Stimulated activated CD4-positive, alpha-beta T cell treated with anti-CD3 and anti-CD28 coated beads, Interleukin-1b, Interleukin-23, amount 100 ng/mL, for 24 hours (primary cell): ENCODE measurements at regions not wholly inside any gene's neighbourhood (a gene's known extent, or its start where the extent isn't known, plus 50 kb on each side); places are given as distances from the start of the nearest gene placed in this dataset.
"Not testable (repeated sequence)": the region's sequence is repeated elsewhere in the genome, so short reads cannot be mapped to it uniquely, and the experiment has no call there.

ENCODE experiments used
- DNase-seq, 4 experiments: peaks; one replicate each; pipeline ENCODE4 v3.0.0-alpha.2; 2020; ENCODE audit warnings: low read depth in 4 of 4, low spot score in 1 of 4

GRCh38 chr4:86413426-86413825 lies 53.6 kb upstream of the MAPK10 start:
- not testable (repeated sequence) for DNase-seq

- DNase-seq: no peak
Observed at GRCh38 chr4:86414686-86415085, 54.8 kb upstream of the MAPK10 start.

DNA sequence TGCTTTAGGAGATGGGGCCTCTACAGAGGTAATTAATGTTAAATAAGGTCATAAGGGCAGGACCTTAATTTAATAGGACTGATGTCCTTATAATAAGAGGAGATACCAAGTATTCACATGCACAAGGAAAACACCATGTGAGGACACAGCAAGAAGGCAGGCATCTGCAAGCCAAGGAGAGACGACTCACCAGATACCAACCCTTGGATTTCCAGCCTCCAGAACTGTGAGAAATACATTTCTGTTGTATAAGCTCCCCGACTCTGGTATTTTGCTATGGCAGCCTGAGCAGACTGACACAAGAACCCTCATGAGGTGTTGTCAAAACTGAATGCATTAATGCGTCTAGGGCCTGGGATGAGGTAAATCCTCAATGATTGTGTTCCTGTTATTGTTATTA lies 56.2 kb upstream of the MAPK10 start:
- no peak for DNase-seq

GRCh38 chr4:86421461-86421860 lies 61.6 kb upstream of the MAPK10 start:
- no peak for DNase-seq

DNA sequence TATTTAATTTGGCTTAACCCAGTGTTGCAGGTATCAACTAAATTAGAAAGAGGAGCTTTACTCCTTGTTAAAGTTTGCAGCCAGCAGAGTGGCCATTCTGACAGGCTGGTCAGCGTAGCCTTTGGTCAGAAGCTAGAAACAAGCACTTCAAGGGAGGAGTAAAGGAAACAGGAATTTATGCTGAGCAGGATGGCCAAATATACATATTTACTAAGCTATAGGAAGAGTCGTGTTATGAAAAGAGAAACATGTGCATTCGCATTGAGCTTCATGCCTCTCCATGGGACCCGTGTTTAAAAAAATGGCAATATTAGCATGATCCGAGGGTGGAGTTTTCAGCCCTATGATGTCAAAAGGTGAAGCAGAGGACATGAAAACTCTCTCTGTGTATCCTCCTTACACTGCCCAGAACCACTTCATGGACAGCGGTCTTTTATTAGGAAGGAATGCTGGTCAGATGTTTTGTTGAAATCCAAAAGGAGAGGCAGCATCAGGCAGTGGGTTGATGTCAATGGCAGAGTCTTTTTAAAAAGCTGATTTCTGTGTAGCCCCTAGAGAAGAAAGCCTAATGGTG lies 71.8 kb upstream of the MAPK10 start:
- DNase-seq: no peak

DNA sequence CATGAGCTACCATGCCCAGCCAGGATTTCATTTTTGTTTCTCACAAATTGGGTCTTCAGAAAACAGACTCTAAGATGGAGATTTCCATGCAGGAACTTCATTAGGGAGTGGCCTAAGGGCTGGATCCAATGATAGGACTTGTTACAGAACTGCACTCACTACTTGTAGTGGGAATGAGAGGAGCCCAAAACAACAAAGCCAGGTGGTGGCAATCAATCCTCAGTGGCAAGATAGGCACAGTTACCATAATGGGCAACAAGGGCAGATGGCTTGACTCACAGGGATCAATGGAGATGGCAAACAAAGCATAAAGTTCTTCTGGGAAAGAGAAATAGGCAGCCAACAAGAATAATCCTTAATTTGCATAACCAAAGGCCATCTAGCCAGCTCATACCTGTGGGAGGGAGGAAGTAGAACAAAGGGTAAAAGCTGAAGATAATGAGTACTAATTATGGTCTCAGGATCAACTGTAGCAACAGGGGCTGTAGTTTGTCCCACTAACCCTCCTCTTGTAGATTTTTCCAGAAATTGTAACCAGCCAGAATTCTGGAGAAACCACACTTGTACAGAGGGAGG lies 72.8 kb upstream of the MAPK10 start:
- no peak for DNase-seq

DNA sequence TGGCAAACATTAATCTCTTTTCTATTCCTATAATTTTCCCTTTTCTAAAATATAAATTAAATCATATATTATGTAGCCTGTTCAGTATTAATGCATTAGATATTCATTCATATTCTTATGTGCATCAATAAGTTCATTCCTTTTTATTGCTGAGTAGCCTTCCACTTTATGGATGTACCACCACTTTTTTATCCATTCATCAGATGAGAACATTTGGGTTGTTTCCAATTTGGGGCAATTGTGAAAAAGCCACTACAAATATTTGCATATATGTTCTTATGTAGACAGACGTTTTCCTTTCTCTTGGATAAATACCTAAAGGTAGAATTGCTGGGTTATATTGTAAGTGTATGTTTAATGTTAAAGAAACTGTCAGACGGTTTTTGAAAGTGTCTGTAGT lies 79.4 kb upstream of the MAPK10 start:
- DNase-seq: no peak

DNA sequence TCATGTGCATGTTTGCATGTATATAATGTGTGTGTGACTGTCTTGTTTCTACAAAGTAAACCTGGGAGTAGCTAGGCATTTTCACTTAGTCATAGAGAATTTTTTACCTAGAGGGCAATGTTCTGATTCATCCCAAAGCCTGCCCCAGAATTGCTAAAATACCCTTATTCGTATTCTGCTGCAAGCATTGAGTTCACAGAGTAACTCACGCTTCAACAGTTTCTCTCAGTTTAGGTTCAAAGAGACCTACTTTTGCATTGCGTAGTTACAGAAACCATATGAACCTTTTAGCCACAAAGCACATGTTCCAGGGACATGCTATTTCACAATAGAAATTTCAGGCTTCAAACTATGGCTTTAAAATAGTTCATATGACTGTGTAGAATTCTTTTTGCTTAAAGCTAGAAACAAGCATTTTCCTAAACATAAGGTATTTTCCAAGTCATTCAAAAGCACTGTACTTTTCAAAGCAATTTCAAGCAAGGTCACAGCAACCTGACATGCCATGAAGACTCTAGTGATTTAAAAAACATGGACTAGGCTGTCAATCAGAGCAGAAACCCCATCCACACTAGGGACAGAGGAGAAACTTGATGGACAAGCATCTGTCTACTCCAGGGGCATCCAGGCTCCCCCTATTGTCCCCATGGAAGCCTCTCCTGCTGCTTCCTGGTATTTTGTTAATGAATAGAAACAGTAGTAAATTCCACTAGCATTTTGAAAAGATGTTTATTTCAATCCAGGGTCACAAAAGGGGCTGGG lies 81.5 kb upstream of the MAPK10 start:
- no peak for DNase-seq

GRCh38 chr4:86442881-86443280 lies 83.0 kb upstream of the MAPK10 start:
- no peak for DNase-seq

GRCh38 chr4:86443495-86443894 lies 83.6 kb upstream of the MAPK10 start:
- no peak for DNase-seq

GRCh38 chr4:86446996-86447395 lies 87.1 kb upstream of the MAPK10 start:
- DNase-seq: no peak

DNA sequence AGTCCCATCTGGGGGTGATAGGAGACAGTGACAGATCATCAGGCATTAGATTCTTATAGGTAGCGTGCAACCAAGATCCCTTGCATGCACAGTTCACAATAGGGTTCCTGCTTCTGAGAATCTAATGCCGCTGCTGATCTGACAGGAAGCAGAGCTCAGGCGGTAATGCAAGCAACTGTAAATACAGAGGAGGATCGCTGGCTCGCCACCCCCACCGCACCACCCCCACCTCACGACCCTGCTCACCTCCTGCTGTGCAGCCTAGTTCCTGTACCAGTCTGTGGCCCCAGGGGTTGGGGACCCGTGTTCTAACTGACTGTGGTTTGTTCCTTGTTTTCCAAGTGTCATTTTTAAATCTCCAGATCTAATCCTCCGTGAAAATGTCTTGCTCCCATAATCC lies 89.0 kb upstream of the MAPK10 start:
- DNase-seq: no peak

DNA sequence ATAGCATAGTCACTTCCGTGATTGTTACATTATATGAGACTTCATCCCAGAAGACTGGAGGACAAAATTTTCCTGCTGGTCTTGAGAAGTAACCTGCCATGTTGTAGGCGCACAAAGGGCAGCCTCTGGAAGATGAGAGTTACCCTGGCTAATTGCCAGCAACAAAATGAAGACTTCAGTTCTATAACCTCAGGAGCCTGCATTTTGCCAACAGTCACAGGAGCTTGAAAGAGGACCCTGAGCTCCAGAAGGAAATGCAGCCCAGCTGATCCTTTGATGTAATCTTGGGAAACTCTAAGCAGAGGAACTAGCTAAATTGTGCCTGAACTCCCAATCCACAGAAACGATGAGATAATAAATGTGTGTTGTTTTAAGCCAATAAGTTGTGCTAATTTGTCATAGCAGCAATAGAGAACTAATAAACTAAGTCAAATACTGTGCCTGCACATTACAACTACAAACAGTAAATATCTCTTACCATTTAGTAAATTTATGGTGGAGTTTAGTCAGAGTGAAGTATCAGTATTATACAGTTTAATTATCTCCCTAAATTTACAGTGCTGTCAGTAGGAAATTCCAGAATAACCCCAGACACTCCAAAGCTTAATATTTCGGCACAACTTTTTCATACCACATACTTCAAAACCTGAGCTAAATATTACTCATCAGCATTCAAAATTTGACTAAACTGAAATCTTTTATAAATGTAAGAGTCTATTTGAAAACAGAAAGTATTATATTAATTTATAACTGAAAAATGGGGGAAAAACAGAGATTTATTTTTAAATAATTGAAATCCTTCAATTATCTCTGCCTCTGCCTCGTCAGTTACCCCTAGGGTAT lies 90.1 kb upstream of the MAPK10 start:
- no peak for DNase-seq

GRCh38 chr4:86450861-86451260 lies 91.0 kb upstream of the MAPK10 start:
- DNase-seq: no peak

GRCh38 chr4:86451560-86452330 lies 91.9 kb upstream of the MAPK10 start:
- DNase-seq: no peak

DNA sequence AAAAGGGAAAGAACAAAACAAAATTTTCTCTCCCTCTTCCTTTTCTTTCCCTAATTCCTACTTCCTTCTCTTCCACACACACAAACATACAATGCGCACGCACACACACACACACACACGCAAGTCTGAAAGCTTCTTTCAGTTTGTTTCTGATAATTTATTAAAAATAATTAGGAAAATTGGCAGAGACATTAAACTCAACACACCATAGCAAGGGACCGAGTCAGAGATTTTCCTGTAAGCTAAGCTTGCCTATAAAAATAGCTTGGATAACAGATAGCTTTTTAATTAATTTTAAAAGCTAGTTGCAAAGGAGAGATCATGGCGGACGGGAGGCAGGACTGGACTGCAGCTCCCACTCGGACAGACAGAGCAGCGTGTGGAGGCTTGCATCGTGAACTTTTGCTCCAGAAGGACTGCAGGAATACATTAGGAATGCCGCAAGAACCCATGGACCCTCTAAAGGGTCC lies 92.6 kb upstream of the MAPK10 start:
- no peak for DNase-seq

DNA sequence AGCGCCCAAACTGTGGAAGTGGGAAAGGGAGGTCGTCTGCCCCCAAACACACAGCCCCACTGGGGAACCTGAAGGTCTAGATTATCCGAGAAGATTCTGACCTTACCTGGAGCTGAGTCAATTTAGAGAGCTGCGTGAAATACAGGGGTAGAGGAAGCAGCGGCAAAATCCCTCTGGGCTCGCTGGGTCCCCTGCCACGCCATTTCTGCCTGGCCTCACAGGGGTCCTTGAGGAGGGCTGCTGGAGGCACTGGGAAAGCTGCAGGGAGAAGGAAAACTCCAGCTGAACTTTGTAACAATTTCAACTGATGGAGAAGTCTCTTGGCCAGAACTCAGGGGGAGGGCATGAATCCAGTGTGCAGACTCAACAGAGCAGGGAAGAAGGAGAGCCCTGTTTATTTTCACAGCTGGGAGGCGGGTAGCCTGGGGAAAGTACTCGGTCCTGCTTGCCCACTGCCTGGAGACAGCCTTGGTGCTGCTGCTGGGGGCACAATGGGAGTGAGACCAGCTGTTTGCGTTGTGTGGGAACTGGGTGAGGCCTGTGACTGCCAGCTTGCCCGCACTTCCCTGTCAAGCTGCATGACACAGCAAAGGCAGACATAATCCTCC lies 93.2 kb upstream of the MAPK10 start:
- DNase-seq: no peak

DNA sequence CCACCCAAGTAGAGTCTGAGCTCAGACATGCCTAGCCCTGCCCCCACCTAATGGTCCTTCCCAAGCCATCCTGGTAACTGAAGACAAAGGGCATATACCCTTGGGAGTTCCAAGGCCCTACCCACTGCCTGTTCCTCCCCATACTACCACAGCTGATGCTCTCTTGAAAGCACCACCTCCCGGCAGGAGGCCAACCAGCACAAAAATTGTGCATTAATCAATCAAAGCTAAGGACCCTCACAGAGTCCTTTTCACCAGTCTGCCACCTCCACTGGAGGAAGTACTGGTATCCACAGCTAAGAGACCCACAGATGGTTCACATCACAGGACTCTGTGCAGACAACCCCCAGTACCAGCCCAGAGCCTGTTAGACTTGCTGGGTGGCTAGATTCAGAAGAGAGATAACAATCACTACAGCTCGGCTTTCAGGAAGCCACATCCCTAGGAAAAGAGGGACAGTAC lies 93.8 kb upstream of the MAPK10 start:
- not testable (repeated sequence) for DNase-seq

- DNase-seq: no peak
Observed at GRCh38 chr4:86461849-86462248, 102.0 kb upstream of the MAPK10 start.

DNA sequence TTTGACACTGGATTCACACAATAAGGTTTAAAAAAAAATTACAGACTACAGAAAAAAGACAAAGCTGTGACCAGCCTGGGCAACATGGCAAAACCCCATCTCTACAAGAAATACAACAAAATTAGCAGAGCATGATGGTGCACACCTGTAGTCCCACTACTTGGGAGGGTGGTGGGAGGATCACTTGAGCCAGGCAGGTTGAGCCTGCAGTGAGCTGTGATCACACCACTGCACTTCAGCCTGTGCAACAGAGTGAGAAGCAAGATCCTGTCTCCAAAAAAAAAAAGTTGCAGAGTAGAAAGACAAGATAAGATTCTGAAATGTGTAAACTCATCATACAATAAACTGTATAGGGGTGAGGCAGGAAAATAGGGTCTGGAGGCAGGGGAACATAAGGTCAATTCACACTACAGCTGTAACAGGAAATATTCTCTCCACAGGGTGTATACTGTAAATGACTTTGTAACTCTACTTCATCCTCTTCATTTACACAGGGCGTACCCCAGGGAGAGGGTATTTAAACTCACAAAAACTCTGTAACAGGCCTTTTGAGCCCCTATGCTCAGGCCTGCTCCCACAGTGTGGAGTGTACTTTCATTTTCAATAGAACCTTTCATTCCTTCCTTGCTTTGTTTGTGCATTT lies 112.6 kb upstream of the MAPK10 start:
- DNase-seq: no peak
